MM.1S (cell line): ENCODE measurements at regions not wholly inside any gene's neighbourhood (a gene's known extent, or its start where the extent isn't known, plus 50 kb on each side); places are given as distances from the start of the nearest gene placed in this dataset.

Experiments used
- DNase-seq: peaks from one replicate; pipeline ENCODE4 v3.0.0-alpha.2; 2015
- H2AFZ ChIP-seq: fragments of 300-600 bp; sonication (generic); 2 replicates; pipeline ENCODE4 v1.6.0; 2016; ENCODE audit warnings: antibody characterized with exemption, low read length
- H3F3A ChIP-seq: fragments of 300-600 bp; sonication (generic); 2 replicates; pipeline ENCODE4 v1.6.1; 2016; ENCODE audit warnings: mild to moderate bottlenecking, antibody characterized with exemption, low read length, moderate library complexity, mixed read lengths; ENCODE audit not compliant: insufficient read depth
- H3K27ac ChIP-seq: fragments of 300-600 bp; sonication (generic); 2 replicates; pipeline ENCODE4 v1.5.1; 2016; ENCODE audit warnings: mild to moderate bottlenecking, low read length
- H3K27me3 ChIP-seq: fragments of 300-600 bp; sonication (generic); replicated peaks from 2 replicates; pipeline ENCODE4 v1.6.0; 2016; ENCODE audit warnings: low read length; ENCODE audit not compliant: insufficient read depth
- H3K36me3 ChIP-seq: fragments of 300-600 bp; sonication (generic); replicated peaks from 2 replicates; pipeline ENCODE4 v1.6.1; 2016; ENCODE audit warnings: mild to moderate bottlenecking, low read length, mixed read lengths; ENCODE audit not compliant: insufficient read depth
- H3K4me1 ChIP-seq: fragments of 300-600 bp; sonication (generic); 2 replicates; pipeline ENCODE4 v1.6.1; 2016; ENCODE audit warnings: low read length, mixed read lengths
- H3K4me2 ChIP-seq: fragments of 300-600 bp; sonication (generic); 2 replicates; pipeline ENCODE4 v1.6.0; 2016; ENCODE audit warnings: low read depth, low read length
- H3K4me3 ChIP-seq: fragments of 300-600 bp; sonication (generic); 2 replicates; pipeline ENCODE4 v1.5.1; 2016; ENCODE audit warnings: low read length, mixed read lengths
- H3K79me2 ChIP-seq: fragments of 300-600 bp; sonication (generic); 2 replicates; pipeline ENCODE4 v1.6.1; 2016; ENCODE audit warnings: mixed run types, low read length, mixed read lengths
- H3K9ac ChIP-seq: fragments of 300-600 bp; sonication (generic); 2 replicates; pipeline ENCODE4 v1.6.1; 2016; ENCODE audit warnings: low read length, mixed read lengths
- H3K9me2 ChIP-seq: fragments of 300-600 bp; sonication (generic); replicated peaks from 2 replicates; pipeline ENCODE4 v1.6.1; 2016; ENCODE audit warnings: mild to moderate bottlenecking, low read length, mixed read lengths; ENCODE audit not compliant: insufficient read depth
- H3K9me3 ChIP-seq: fragments of 300-600 bp; sonication (generic); replicated peaks from 2 replicates; pipeline ENCODE4 v1.6.1; 2016; ENCODE audit warnings: mild to moderate bottlenecking, low read length, mixed read lengths; ENCODE audit not compliant: insufficient read depth
- H4K20me1 ChIP-seq: fragments of 300-600 bp; sonication (generic); 2 replicates; pipeline ENCODE4 v1.6.1; 2016; ENCODE audit warnings: mild to moderate bottlenecking, low read length, moderate library complexity, mixed read lengths; ENCODE audit not compliant: insufficient read depth
- EZH2 ChIP-seq: fragments of 300-600 bp; sonication (generic); optimal IDR thresholded peaks from 2 replicates; pipeline ENCODE3; 2017; ENCODE audit warnings: low read depth, mild to moderate bottlenecking, antibody characterized with exemption, low read length, mixed read lengths
- EZH2phosphoT487 ChIP-seq: fragments of 300-600 bp; sonication (generic); IDR thresholded peaks from 2 replicates; pipeline ENCODE4 v1.6.1; 2018; ENCODE audit warnings: antibody characterized with exemption, low read length
- TF ChIP-seq, protein P1 (sequence below): fragments of 300-600 bp; sonication (generic); IDR thresholded peaks from 2 replicates; pipeline ENCODE4 v1.5.1; 2016; ENCODE audit warnings: antibody characterized with exemption, low read length, mixed read lengths

DNA sequence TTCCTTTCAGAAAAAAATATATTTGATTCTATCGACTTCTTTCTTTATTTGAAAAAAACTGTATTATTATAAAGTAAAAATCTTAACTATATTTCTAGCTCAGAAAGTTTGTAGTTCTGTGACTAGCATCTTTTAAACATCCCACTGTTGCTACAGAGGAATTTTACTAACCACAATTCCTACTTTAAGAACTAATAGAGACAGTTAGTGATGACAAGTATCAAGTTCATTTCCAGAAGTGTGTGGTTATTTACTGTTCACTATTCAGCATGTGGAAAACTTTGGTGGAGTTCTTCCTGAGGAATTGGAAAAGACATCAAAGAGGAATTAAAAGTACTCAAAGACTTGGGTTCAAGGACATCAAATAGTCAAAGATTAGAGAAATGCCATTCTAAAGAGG, 524.1 kb upstream of the CBLB start:
- no peaks in the 10 kb centered on the region for H3K9me2 ChIP-seq
- no peaks in the 10 kb centered on the region for H3K27me3 ChIP-seq
- H3K4me3 ChIP-seq = no peak overlapping the region
- no peaks in the 10 kb centered on the region for H3F3A ChIP-seq
- H3K9ac ChIP-seq = no peak overlapping the region
- no peak overlapping the region for H2AFZ ChIP-seq
- H3K4me2 ChIP-seq = no peak overlapping the region
- H3K79me2 ChIP-seq = no peaks in the 10 kb centered on the region
- no peak overlapping the region for H3K27ac ChIP-seq
- no peak for DNase-seq
- no peaks in the 10 kb centered on the region for H3K9me3 ChIP-seq
- H3K4me1 ChIP-seq = no peaks in the 10 kb centered on the region
- no peak for TF ChIP-seq EZH2
- TF ChIP-seq, protein P1, sequence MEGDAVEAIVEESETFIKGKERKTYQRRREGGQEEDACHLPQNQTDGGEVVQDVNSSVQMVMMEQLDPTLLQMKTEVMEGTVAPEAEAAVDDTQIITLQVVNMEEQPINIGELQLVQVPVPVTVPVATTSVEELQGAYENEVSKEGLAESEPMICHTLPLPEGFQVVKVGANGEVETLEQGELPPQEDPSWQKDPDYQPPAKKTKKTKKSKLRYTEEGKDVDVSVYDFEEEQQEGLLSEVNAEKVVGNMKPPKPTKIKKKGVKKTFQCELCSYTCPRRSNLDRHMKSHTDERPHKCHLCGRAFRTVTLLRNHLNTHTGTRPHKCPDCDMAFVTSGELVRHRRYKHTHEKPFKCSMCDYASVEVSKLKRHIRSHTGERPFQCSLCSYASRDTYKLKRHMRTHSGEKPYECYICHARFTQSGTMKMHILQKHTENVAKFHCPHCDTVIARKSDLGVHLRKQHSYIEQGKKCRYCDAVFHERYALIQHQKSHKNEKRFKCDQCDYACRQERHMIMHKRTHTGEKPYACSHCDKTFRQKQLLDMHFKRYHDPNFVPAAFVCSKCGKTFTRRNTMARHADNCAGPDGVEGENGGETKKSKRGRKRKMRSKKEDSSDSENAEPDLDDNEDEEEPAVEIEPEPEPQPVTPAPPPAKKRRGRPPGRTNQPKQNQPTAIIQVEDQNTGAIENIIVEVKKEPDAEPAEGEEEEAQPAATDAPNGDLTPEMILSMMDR = no peak
- TF ChIP-seq EZH2phosphoT487 = no peak
- no peaks in the 10 kb centered on the region for H4K20me1 ChIP-seq
- no peaks in the 10 kb centered on the region for H3K36me3 ChIP-seq

DNA sequence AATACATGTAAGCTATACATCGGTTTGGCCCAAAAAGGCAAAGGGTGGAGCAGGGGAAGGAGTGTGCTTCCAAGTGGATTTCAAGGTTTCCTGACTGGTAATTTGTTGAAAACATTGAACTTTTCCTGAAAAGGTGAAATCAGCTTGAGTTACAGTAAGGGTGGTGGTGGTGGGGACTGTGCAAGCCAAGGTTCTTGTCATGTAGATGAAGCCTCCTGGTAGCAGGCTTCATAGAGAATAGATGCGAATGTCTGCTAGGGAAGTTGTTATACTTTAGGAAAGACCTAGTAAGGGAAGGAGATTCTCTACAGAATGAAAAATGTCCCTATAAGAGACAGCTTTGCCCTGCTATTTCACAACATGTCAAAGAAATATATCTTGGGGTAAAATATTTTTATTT, 528.2 kb upstream of the CBLB start:
- Histone ChIP-seq H3K27me3 (no peaks in the 10 kb centered on the region), H3K4me2 (no peak overlapping the region), H3K9me3 (no peaks in the 10 kb centered on the region), H3F3A (no peaks in the 10 kb centered on the region), H3K36me3 (no peaks in the 10 kb centered on the region), H3K79me2 (no peaks in the 10 kb centered on the region), H3K4me3 (no peak overlapping the region), H3K27ac (no peak overlapping the region), H3K9ac (no peak overlapping the region), H4K20me1 (no peaks in the 10 kb centered on the region), H2AFZ (no peak overlapping the region), H3K9me2 (no peaks in the 10 kb centered on the region), H3K4me1 (no peaks in the 10 kb centered on the region)
- DNase-seq = no peak
- TF ChIP-seq, protein P1 = no peak
- no peak for TF ChIP-seq EZH2phosphoT487
- TF ChIP-seq EZH2 = no peak

DNA sequence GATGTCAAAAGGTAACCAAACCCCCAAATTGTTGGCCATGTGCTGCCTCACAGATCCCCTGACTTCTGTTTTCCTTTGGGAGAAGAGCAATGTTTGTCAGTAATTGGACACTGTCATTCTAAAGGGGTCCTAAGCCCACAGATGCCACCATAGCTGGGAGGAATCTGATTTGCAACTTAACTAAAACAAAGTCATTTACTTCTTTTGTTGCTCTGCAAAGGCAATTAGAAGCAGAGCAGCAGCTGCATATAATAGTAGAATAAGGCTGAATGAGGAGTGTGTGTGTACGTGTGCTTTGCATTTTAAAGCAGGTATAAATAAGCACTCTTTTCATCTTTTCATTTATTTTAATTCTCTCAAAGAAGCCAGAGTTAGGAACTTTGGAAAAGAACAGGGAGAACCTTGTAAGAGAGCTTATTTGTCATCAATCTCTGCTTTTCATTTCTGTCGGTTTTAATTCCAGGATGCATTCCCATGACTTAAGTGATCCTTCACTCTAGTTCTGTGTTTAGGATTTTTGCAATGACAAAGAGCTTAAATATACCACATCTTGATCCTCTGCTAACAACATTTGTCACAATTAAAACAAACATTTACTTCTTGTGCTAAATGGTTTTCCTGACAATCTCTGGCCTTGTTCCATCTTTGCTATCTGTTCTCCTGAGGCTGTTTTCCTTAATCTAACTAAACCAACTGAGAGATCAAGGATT, 530.2 kb upstream of the CBLB start:
- Histone ChIP-seq H3K9me3 (no peaks in the 10 kb centered on the region), H3K9me2 (no peaks in the 10 kb centered on the region), H3K4me1 (no peaks in the 10 kb centered on the region), H3K27ac (no peak overlapping the region), H3K36me3 (no peaks in the 10 kb centered on the region), H4K20me1 (no peaks in the 10 kb centered on the region), H3K4me3 (no peak overlapping the region), H3K9ac (no peak overlapping the region), H3K79me2 (no peaks in the 10 kb centered on the region), H3F3A (no peaks in the 10 kb centered on the region), H2AFZ (no peak overlapping the region), H3K4me2 (no peak overlapping the region), H3K27me3 (no peaks in the 10 kb centered on the region)
- TF ChIP-seq, protein P1 = no peak
- no peak for TF ChIP-seq EZH2phosphoT487
- TF ChIP-seq EZH2 = no peak
- DNase-seq = no peak
